ENCODE measurements at regions not wholly inside any gene's neighbourhood (a gene's known extent, or its start where the extent isn't known, plus 50 kb on each side); places are given as distances from the start of the nearest gene placed in this dataset.

DNA sequence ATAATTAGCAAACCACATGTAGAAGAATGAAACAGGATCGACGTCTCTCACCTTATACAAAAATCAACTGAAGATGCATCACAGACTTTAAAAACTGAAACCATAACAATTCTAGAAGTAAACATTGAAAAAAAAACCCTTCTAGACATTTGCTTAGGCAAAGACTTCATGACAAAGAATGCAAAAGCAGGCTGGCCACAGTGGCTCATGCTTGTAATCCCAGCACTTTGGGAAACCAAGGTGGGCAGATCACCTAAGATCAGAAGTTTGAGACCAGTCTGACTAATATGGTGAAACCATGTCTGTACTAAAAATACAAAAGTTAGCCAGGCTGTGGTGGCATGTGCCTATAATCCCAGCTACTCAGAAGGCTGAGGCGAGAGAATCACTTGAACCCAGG is 1351.7 kb downstream of the MRPL39 start:
- Histone ChIP-seq H3K4me2 (no peak overlapping the region), H3K79me2 (replicated peaks; ENCODE audit: insufficient read depth) (no peaks in the 10 kb centered on the region), H2AFZ (no peak overlapping the region), H3K9me2 (ENCODE audit: insufficient read depth) (no peaks in the 10 kb centered on the region), H3K27ac (ENCODE audit: low read depth) (no peak overlapping the region), H3K4me3 (no peak overlapping the region), H3K27me3 (ENCODE audit: insufficient read depth) (no peaks in the 10 kb centered on the region), H4K20me1 (replicated peaks; ENCODE audit: insufficient read depth) (no peaks in the 10 kb centered on the region), H3K36me3 (ENCODE audit: insufficient read depth) (no peaks in the 10 kb centered on the region), H3K4me1 (ENCODE audit: insufficient read depth) (no peaks in the 10 kb centered on the region), H3F3A (replicated peaks; ENCODE audit: low read depth) (no peaks in the 10 kb centered on the region)
- DNase-seq (ENCODE audit: low spot score) (no peak), ATAC-seq (no peak)
- no peaks in the 10 kb centered on the region for H3K27me3 Mint-ChIP-seq (ENCODE audit: insufficient read depth, low read depth, poor library complexity)
- H3K36me3 Mint-ChIP-seq (ENCODE audit: low read depth) = peaks cover 4% of the 10 kb centered on the region; the same call in 2 of the 3 replicates
- H3K4me3 Mint-ChIP-seq = no peak overlapping the region
- no peak overlapping the region for H3K27ac Mint-ChIP-seq
- H3K9me3 Mint-ChIP-seq = peaks cover 64% of the 10 kb centered on the region
- H3K4me1 Mint-ChIP-seq = no peaks in the 10 kb centered on the region
- TF ChIP-seq CREB1 (CRISPR knock-in tag; IDR thresholded peaks at IDR 0.05; ENCODE audit: low read depth) (no peak), JUNB (IDR thresholded peaks at IDR 0.05; ENCODE audit: unreplicated experiment) (no peak), EZH2phosphoT487 (IDR thresholded peaks at IDR 0.05; ENCODE audit: unreplicated experiment) (no peak), ZNF331 (CRISPR knock-in tag; IDR thresholded peaks at IDR 0.05; ENCODE audit: low read depth) (no peak), STAT1 (IDR thresholded peaks at IDR 0.05; ENCODE audit: unreplicated experiment) (no peak), EZH2 (IDR thresholded peaks at IDR 0.05; ENCODE audit: low read depth, unreplicated experiment) (no peak)
- TF ChIP-seq, protein P1, sequence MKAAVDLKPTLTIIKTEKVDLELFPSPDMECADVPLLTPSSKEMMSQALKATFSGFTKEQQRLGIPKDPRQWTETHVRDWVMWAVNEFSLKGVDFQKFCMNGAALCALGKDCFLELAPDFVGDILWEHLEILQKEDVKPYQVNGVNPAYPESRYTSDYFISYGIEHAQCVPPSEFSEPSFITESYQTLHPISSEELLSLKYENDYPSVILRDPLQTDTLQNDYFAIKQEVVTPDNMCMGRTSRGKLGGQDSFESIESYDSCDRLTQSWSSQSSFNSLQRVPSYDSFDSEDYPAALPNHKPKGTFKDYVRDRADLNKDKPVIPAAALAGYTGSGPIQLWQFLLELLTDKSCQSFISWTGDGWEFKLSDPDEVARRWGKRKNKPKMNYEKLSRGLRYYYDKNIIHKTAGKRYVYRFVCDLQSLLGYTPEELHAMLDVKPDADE (IDR thresholded peaks at IDR 0.05) = no peak
- TF ChIP-seq, protein P2, sequence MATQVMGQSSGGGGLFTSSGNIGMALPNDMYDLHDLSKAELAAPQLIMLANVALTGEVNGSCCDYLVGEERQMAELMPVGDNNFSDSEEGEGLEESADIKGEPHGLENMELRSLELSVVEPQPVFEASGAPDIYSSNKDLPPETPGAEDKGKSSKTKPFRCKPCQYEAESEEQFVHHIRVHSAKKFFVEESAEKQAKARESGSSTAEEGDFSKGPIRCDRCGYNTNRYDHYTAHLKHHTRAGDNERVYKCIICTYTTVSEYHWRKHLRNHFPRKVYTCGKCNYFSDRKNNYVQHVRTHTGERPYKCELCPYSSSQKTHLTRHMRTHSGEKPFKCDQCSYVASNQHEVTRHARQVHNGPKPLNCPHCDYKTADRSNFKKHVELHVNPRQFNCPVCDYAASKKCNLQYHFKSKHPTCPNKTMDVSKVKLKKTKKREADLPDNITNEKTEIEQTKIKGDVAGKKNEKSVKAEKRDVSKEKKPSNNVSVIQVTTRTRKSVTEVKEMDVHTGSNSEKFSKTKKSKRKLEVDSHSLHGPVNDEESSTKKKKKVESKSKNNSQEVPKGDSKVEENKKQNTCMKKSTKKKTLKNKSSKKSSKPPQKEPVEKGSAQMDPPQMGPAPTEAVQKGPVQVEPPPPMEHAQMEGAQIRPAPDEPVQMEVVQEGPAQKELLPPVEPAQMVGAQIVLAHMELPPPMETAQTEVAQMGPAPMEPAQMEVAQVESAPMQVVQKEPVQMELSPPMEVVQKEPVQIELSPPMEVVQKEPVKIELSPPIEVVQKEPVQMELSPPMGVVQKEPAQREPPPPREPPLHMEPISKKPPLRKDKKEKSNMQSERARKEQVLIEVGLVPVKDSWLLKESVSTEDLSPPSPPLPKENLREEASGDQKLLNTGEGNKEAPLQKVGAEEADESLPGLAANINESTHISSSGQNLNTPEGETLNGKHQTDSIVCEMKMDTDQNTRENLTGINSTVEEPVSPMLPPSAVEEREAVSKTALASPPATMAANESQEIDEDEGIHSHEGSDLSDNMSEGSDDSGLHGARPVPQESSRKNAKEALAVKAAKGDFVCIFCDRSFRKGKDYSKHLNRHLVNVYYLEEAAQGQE (IDR thresholded peaks at IDR 0.05; ENCODE audit: unreplicated experiment) = no peak
- TF ChIP-seq, protein P3, sequence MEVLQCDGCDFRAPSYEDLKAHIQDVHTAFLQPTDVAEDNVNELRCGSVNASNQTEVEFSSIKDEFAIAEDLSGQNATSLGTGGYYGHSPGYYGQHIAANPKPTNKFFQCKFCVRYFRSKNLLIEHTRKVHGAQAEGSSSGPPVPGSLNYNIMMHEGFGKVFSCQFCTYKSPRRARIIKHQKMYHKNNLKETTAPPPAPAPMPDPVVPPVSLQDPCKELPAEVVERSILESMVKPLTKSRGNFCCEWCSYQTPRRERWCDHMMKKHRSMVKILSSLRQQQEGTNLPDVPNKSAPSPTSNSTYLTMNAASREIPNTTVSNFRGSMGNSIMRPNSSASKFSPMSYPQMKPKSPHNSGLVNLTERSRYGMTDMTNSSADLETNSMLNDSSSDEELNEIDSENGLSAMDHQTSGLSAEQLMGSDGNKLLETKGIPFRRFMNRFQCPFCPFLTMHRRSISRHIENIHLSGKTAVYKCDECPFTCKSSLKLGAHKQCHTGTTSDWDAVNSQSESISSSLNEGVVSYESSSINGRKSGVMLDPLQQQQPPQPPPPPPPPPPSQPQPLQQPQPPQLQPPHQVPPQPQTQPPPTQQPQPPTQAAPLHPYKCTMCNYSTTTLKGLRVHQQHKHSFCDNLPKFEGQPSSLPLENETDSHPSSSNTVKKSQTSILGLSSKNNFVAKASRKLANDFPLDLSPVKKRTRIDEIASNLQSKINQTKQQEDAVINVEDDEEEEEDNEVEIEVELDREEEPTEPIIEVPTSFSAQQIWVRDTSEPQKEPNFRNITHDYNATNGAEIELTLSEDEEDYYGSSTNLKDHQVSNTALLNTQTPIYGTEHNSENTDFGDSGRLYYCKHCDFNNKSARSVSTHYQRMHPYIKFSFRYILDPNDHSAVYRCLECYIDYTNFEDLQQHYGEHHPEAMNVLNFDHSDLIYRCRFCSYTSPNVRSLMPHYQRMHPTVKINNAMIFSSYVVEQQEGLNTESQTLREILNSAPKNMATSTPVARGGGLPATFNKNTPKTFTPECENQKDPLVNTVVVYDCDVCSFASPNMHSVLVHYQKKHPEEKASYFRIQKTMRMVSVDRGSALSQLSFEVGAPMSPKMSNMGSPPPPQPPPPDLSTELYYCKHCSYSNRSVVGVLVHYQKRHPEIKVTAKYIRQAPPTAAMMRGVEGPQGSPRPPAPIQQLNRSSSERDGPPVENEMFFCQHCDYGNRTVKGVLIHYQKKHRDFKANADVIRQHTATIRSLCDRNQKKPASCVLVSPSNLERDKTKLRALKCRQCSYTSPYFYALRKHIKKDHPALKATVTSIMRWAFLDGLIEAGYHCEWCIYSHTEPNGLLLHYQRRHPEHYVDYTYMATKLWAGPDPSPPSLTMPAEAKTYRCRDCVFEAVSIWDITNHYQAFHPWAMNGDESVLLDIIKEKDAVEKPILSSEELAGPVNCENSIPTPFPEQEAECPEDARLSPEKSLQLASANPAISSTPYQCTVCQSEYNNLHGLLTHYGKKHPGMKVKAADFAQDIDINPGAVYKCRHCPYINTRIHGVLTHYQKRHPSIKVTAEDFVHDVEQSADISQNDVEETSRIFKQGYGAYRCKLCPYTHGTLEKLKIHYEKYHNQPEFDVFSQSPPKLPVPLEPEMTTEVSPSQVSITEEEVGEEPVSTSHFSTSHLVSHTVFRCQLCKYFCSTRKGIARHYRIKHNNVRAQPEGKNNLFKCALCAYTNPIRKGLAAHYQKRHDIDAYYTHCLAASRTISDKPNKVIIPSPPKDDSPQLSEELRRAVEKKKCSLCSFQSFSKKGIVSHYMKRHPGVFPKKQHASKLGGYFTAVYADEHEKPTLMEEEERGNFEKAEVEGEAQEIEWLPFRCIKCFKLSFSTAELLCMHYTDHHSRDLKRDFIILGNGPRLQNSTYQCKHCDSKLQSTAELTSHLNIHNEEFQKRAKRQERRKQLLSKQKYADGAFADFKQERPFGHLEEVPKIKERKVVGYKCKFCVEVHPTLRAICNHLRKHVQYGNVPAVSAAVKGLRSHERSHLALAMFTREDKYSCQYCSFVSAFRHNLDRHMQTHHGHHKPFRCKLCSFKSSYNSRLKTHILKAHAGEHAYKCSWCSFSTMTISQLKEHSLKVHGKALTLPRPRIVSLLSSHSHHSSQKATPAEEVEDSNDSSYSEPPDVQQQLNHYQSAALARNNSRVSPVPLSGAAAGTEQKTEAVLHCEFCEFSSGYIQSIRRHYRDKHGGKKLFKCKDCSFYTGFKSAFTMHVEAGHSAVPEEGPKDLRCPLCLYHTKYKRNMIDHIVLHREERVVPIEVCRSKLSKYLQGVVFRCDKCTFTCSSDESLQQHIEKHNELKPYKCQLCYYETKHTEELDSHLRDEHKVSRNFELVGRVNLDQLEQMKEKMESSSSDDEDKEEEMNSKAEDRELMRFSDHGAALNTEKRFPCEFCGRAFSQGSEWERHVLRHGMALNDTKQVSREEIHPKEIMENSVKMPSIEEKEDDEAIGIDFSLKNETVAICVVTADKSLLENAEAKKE (CRISPR knock-in tag; IDR thresholded peaks at IDR 0.05) = no peak

All from GM23338 (cell line).